DOHH2 (cell line): ENCODE measurements at regions not wholly inside any gene's neighbourhood (a gene's known extent, or its start where the extent isn't known, plus 50 kb on each side); places are given as distances from the start of the nearest gene placed in this dataset.

Experiments used
- CTCF ChIP-seq: fragments of 200-600 bp; sonication (generic); IDR thresholded peaks from one replicate; pipeline ENCODE4 v1.5.1; 2014; ENCODE audit warnings: antibody characterized with exemption, mild to moderate bottlenecking, low read depth, low read length; ENCODE audit not compliant: poor library complexity, severe bottlenecking
- EZH2phosphoT487 ChIP-seq: fragments of 200-600 bp; sonication (generic); IDR thresholded peaks from 2 replicates; pipeline ENCODE4 v1.6.1; 2017; ENCODE audit warnings: borderline replicate concordance, mild to moderate bottlenecking, antibody characterized with exemption, low read length, moderate library complexity, mixed read lengths

GRCh38 chr1:226461087-226461486 is 53.2 kb upstream of the PARP1 start:
- TF ChIP-seq CTCF = no peak
- no peak for TF ChIP-seq EZH2phosphoT487
